ENCODE measurements at regions not wholly inside any gene's neighbourhood (a gene's known extent, or its start where the extent isn't known, plus 50 kb on each side); places are given as distances from the start of the nearest gene placed in this dataset.

- Histone ChIP-seq H3K79me1 (ENCODE audit: low read depth, low read length) (no peaks in the 10 kb centered on the region), H3K14ac (ENCODE audit: insufficient read length) (no peak overlapping the region), H3K36me3 (ENCODE audit: control insufficient read depth in 2 of 4, insufficient read depth in 4 of 4, low read length in 3 of 4) (no peaks in the 10 kb centered on the region), H3K23me2 (ENCODE audit: low read depth, low read length) (no peaks in the 10 kb centered on the region), H3K4ac (replicated peaks; ENCODE audit: insufficient read length, low read depth, low read length) (no peak overlapping the region), H3K56ac (replicated peaks; ENCODE audit: insufficient read length, low read depth, low read length) (no peak overlapping the region), H3K79me2 (ENCODE audit: control insufficient read depth in 1 of 2, insufficient read depth in 2 of 2, low read length in 2 of 2) (no peaks in the 10 kb centered on the region), H2AK5ac (ENCODE audit: low read depth, low read length) (no peak overlapping the region), H4K20me1 (replicated peaks in 1 of 2; ENCODE audit: control insufficient read depth in 1 of 2, insufficient read depth in 2 of 2, low read length in 2 of 2) (no peaks in the 10 kb centered on the region), H2BK20ac (ENCODE audit: low read length) (no peak overlapping the region), H2AFZ (ENCODE audit: low read length) (no peak overlapping the region), H4K91ac (replicated peaks; ENCODE audit: insufficient read length, low read length) (no peak overlapping the region), H3K9me3 (ENCODE audit: insufficient read depth in 2 of 2, low read depth in 1 of 2, low read length in 1 of 2) (no peaks in the 10 kb centered on the region), H2BK120ac (replicated peaks; ENCODE audit: low read depth, low read length) (no peak overlapping the region), H3K23ac (ENCODE audit: insufficient read length) (no peak overlapping the region), H3K9ac (replicated peaks in 1 of 4; ENCODE audit: extremely low read depth in 1 of 4, low read depth in 3 of 4, low read length in 3 of 4) (no peak overlapping the region), H3K27me3 (replicated peaks in 1 of 4; ENCODE audit: control insufficient read depth in 3 of 4, extremely low read depth in 1 of 4, insufficient read depth in 3 of 4, low read length in 3 of 4) (no peaks in the 10 kb centered on the region), H2BK15ac (ENCODE audit: low read length) (peak overlapping the region; percentile 46; the same call in 1 of the 2 replicates), H4K5ac (ENCODE audit: insufficient read length, low read depth, low read length) (no peak overlapping the region), H2BK5ac (ENCODE audit: low read depth, low read length) (no peak overlapping the region), H3K4me3 (ENCODE audit: extremely low read depth in 1 of 4, insufficient read depth in 2 of 4, low read depth in 3 of 4, low read length in 4 of 4) (no peak overlapping the region), H3K4me1 (replicated peaks in 1 of 4; ENCODE audit: control insufficient read depth in 3 of 4, insufficient read depth in 4 of 4, low read length in 3 of 4) (peaks cover 0 to 4% (median 0%) of the 10 kb centered on the region in 4 experiments; a peak in 2 of 7 replicates), H4K8ac (ENCODE audit: extremely low read depth, insufficient read depth, low read length) (no peak overlapping the region), H3K4me2 (ENCODE audit: insufficient read depth in 1 of 2, low read depth in 2 of 2, low read length in 2 of 2) (no peak overlapping the region), H3K18ac (ENCODE audit: extremely low read depth, low read length) (no peak overlapping the region; the same call in 1 of the 2 replicates), H3K27ac (ENCODE audit: low read depth, low read length) (no peak overlapping the region), H2BK12ac (ENCODE audit: low read depth, low read length) (0 out of 2 replicates have a peak overlapping the region, but pooled peaks have one; percentile 39)
- FAIRE-seq: no peak
- TF ChIP-seq CTBP2 (IDR thresholded peaks at IDR 0.05; ENCODE audit: borderline replicate concordance, insufficient read depth, insufficient read length, low read length): no peak
- no peak for TF ChIP-seq JUN (IDR thresholded peaks at IDR 0.05; ENCODE audit: low read depth, low read length)
- no peak for TF ChIP-seq NANOG (IDR thresholded peaks at IDR 0.05; ENCODE audit: insufficient read depth, low read depth, low read length, poor library complexity, severe bottlenecking)
- no peak for TF ChIP-seq ASH2L (IDR thresholded peaks at IDR 0.05; ENCODE audit: low read length)
- TF ChIP-seq CBX8 (IDR thresholded peaks at IDR 0.05; ENCODE audit: borderline replicate concordance, low read depth, low read length): no peak
- no peak for TF ChIP-seq ATF3 (IDR thresholded peaks at IDR 0.05; ENCODE audit: insufficient read depth, low read depth, low read length)
- TF ChIP-seq TBP (IDR thresholded peaks at IDR 0.05; ENCODE audit: low read depth, low read length): no peak
- TF ChIP-seq TEAD4 (IDR thresholded peaks at IDR 0.05; ENCODE audit: low read depth, low read length): no peak
- no peak for TF ChIP-seq CREB1 (IDR thresholded peaks at IDR 0.05)
- no peak for TF ChIP-seq HDAC2 (IDR thresholded peaks at IDR 0.05; ENCODE audit: borderline replicate concordance in 1 of 2, low read depth in 2 of 2, low read length in 2 of 2)
- TF ChIP-seq RFX5 (IDR thresholded peaks at IDR 0.05; ENCODE audit: borderline replicate concordance, low read depth, low read length): no peak
- TF ChIP-seq SP2 (IDR thresholded peaks at IDR 0.05; ENCODE audit: low read length): no peak
- WGBS, 2 experiments (ENCODE audit: extremely low coverage in 1 of 2, insufficient coverage in 1 of 2, insufficient read length in 1 of 2, insufficient replicate concordance in 2 of 2, low coverage in 1 of 2, low lambda C conversion rate in 2 of 2, missing lambda C conversion rate in 1 of 2): 91% methylated on average over 9 of the region's 9 CpGs; no CpG with 5 or more reads in 1 of the 2 experiments
- POLR2A ChIA-PET (ENCODE audit: partially characterized antibody): no interaction called here
- CTCF ChIA-PET (ENCODE audit: partially characterized antibody): interaction anchor here (0.8 to 1.8 kb wide), 3 partner anchors 17 to 50 kb away, joined by 3 to 4 read pairs (median 4); no protein-coding TSS in a partner anchor
- no peak for DNase-seq (ENCODE audit: low read depth in 1 of 2, low spot score in 2 of 2)
These were observed 67.9 kb upstream of the RPL38 start for GRCh38 chr17:74135391-74136167.
